Keratinocyte (primary cell): ENCODE measurements at regions not wholly inside any gene's neighbourhood (a gene's known extent, or its start where the extent isn't known, plus 50 kb on each side); places are given as distances from the start of the nearest gene placed in this dataset.

Source experiments
- DNase-seq: peaks from one replicate; pipeline ENCODE4 v3.0.0-alpha.2; 2011; ENCODE audit warnings: low read depth, missing footprints, low spot score
- FAIRE-seq: peaks from 2 replicates; lab custom pipeline; 2011; peaks lifted over from hg19 to GRCh38; lab: Jason Lieb, UNC
- H2AFZ ChIP-seq: 2 replicates; pipeline ENCODE4 v1.6.0; 2012; ENCODE audit warnings: low read length, control low read depth, inconsistent platforms; ENCODE audit not compliant: control insufficient read depth
- H3K27ac ChIP-seq: 2 replicates; pipeline ENCODE4 v1.5.1; 2011; ENCODE audit warnings: low read length; ENCODE audit not compliant: control insufficient read depth, insufficient read depth
- H3K27me3 ChIP-seq: 3 replicates; pipeline ENCODE4 v1.6.0; 2011; ENCODE audit warnings: low read length; ENCODE audit not compliant: control insufficient read depth, insufficient read depth; ENCODE audit errors: extremely low read depth
- H3K36me3 ChIP-seq, 2 experiments: 2 replicates in 1 of 2; 3 replicates in 1 of 2; pipeline ENCODE4 v1.5.1; 2011; ENCODE audit warnings: low read length in 2 of 2, mild to moderate bottlenecking in 1 of 2; ENCODE audit not compliant: control insufficient read depth in 2 of 2, insufficient read depth in 2 of 2; ENCODE audit errors: extremely low read depth in 1 of 2
- H3K4me1 ChIP-seq: 3 replicates; pipeline ENCODE4 v1.5.1; 2011; ENCODE audit warnings: low read length; ENCODE audit not compliant: control insufficient read depth, insufficient read depth; ENCODE audit errors: extremely low read depth
- H3K4me2 ChIP-seq: 3 replicates; pipeline ENCODE4 v1.6.0; 2011; ENCODE audit warnings: low read depth, low read length; ENCODE audit not compliant: control insufficient read depth, insufficient read depth; ENCODE audit errors: extremely low read depth
- H3K4me3 ChIP-seq, 3 experiments: fragments of 200-600 bp in 1 of 3; sonication (generic) in 1 of 3; 2 replicates in 2 of 3; 3 replicates in 1 of 3; pipeline ENCODE4 v1.5.1; 2011 to 2016; ENCODE audit warnings: low read length in 3 of 3, mild to moderate bottlenecking in 3 of 3, control low read depth in 2 of 3, inconsistent platforms in 1 of 3, low read depth in 1 of 3, mixed read lengths in 1 of 3, mixed run types in 1 of 3, moderate library complexity in 1 of 3; ENCODE audit not compliant: control insufficient read depth in 2 of 3, insufficient read depth in 2 of 3; ENCODE audit errors: extremely low read depth in 1 of 3
- H3K79me2 ChIP-seq: 2 replicates; pipeline ENCODE4 v1.6.0; 2012; ENCODE audit warnings: low read length; ENCODE audit not compliant: control insufficient read depth, insufficient read depth
- H3K9ac ChIP-seq: 3 replicates; pipeline ENCODE4 v1.6.0; 2011; ENCODE audit warnings: low read length; ENCODE audit not compliant: control insufficient read depth, insufficient read depth; ENCODE audit errors: extremely low read depth
- H3K9me1 ChIP-seq: 3 replicates; pipeline ENCODE4 v1.6.0; 2011; ENCODE audit warnings: low read length; ENCODE audit not compliant: control insufficient read depth, insufficient read depth; ENCODE audit errors: extremely low read depth
- H3K9me3 ChIP-seq: 2 replicates; pipeline ENCODE4 v1.5.1; 2012; ENCODE audit warnings: low read depth, low read length; ENCODE audit not compliant: control insufficient read depth
- H4K20me1 ChIP-seq: 3 replicates; pipeline ENCODE4 v1.6.0; 2011; ENCODE audit warnings: low read length; ENCODE audit not compliant: control insufficient read depth, insufficient read depth; ENCODE audit errors: extremely low read depth
- EZH2 ChIP-seq: IDR thresholded peaks from one replicate; pipeline ENCODE4 v1.6.1; 2012; ENCODE audit warnings: inconsistent platforms, mild to moderate bottlenecking, low read length, moderate library complexity
- dilution Hi-C: fragments of 300-500 bp; cut with MboI; formaldehyde crosslinking; loops from one replicate; pipeline ENCODE4 v1.7.0; 2020; ENCODE audit warnings: low sequenced_read_pairs; ENCODE audit not compliant: extremely low pct_ligation_motif_present
- TF ChIP-seq, protein P1 (sequence below), 3 experiments: IDR thresholded peaks in 1 of 3; conservative IDR thresholded peaks in 1 of 3; optimal IDR thresholded peaks in 1 of 3; 2 replicates in 2 of 3; 3 replicates in 1 of 3; pipeline versions ENCODE3 to v1.5.1; 2011; ENCODE audit warnings: low read length in 3 of 3, mild to moderate bottlenecking in 3 of 3, moderate library complexity in 2 of 3, control low read depth in 1 of 3, inconsistent platforms in 1 of 3; ENCODE audit not compliant: insufficient read depth in 2 of 3; ENCODE audit errors: extremely low read depth in 1 of 3

DNA sequence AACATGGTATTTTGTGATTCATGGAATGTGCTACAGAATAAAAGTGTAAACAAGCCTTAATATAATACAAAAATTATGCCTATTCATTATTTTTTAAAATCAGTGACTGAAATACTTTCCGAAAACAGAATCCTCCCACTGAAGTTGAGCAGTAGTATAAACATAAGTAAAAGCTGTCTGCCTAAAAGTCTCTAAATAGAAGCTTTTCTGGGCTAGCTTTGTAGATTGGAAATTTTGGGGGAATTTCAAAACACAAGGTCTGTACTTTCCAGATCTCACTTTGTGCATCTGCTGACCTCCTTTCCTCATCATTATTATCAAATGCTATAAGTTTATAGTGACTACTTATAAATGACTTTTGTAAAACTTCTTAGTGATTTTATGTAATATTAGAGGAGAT is 80.4 kb upstream of the TRHDE start:
- H4K20me1 ChIP-seq, result no peaks in the 10 kb centered on the region
- TF ChIP-seq, protein P1, sequence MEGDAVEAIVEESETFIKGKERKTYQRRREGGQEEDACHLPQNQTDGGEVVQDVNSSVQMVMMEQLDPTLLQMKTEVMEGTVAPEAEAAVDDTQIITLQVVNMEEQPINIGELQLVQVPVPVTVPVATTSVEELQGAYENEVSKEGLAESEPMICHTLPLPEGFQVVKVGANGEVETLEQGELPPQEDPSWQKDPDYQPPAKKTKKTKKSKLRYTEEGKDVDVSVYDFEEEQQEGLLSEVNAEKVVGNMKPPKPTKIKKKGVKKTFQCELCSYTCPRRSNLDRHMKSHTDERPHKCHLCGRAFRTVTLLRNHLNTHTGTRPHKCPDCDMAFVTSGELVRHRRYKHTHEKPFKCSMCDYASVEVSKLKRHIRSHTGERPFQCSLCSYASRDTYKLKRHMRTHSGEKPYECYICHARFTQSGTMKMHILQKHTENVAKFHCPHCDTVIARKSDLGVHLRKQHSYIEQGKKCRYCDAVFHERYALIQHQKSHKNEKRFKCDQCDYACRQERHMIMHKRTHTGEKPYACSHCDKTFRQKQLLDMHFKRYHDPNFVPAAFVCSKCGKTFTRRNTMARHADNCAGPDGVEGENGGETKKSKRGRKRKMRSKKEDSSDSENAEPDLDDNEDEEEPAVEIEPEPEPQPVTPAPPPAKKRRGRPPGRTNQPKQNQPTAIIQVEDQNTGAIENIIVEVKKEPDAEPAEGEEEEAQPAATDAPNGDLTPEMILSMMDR (optimal IDR thresholded peaks at IDR 0.05 in 1 of 3, IDR thresholded peaks at IDR 0.05 in 1 of 3, conservative IDR thresholded peaks at IDR 0.05 in 1 of 3; ENCODE audit: extremely low read depth in 1 of 3, insufficient read depth in 2 of 3, low read length in 3 of 3), result no peak
- TF ChIP-seq EZH2, result no peak
- H3K4me2 ChIP-seq, result no peak overlapping the region
- FAIRE-seq (no peak), DNase-seq (no peak)
- no peak overlapping the region for H3K9ac ChIP-seq
- H3K27ac ChIP-seq, result no peak overlapping the region
- H3K9me1 ChIP-seq, result no peaks in the 10 kb centered on the region
- H3K4me1 ChIP-seq, result no peaks in the 10 kb centered on the region
- no peaks in the 10 kb centered on the region for H3K27me3 ChIP-seq
- H3K9me3 ChIP-seq, result no peaks in the 10 kb centered on the region
- H3K4me3 ChIP-seq, result no peak overlapping the region
- H3K36me3 ChIP-seq, result no peaks in the 10 kb centered on the region
- H2AFZ ChIP-seq, result no peak overlapping the region
- H3K79me2 ChIP-seq, result no peaks in the 10 kb centered on the region
- dilution Hi-C loops, result no loop called here

DNA sequence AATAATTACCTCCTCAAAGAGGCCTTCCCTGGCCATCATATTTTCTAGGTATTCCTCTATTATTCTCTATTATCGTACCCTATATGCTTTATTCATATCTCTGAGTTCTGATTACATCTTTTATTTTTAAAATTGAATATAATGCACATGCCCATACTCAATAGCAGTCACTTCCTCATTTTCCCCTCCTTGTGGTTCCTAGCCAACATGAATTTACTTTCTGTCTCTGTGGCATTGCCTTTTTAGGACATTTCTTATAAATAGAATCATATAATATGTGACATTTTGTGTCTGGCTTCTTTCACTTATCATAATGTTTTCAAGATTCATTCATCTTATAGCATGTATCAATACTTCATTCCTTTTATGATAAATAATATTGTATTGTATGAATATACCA is 74.4 kb upstream of the TRHDE start:
- DNase-seq, result no peak
- Histone ChIP-seq H3K4me1 (no peaks in the 10 kb centered on the region), H3K9me3 (no peaks in the 10 kb centered on the region), H3K27me3 (no peaks in the 10 kb centered on the region), H3K9me1 (no peaks in the 10 kb centered on the region), H3K36me3 (no peaks in the 10 kb centered on the region), H3K27ac (no peak overlapping the region), H3K79me2 (no peaks in the 10 kb centered on the region), H3K4me3 (no peak overlapping the region), H2AFZ (no peak overlapping the region), H3K9ac (no peak overlapping the region), H3K4me2 (no peak overlapping the region), H4K20me1 (no peaks in the 10 kb centered on the region)
- TF ChIP-seq, protein P1 (optimal IDR thresholded peaks at IDR 0.05 in 1 of 3, IDR thresholded peaks at IDR 0.05 in 1 of 3, conservative IDR thresholded peaks at IDR 0.05 in 1 of 3; ENCODE audit: extremely low read depth in 1 of 3, insufficient read depth in 2 of 3, low read length in 3 of 3), result no peak
- no peak for TF ChIP-seq EZH2
- dilution Hi-C loops, result no loop called here
- no peak for FAIRE-seq
